22Rv1 (cell line): ENCODE measurements at regions not wholly inside any gene's neighbourhood (a gene's known extent, or its start where the extent isn't known, plus 50 kb on each side); places are given as distances from the start of the nearest gene placed in this dataset.

Experiments used
- CTCF ChIP-seq: fragments of 450-650 bp; IDR thresholded peaks from 2 replicates; pipeline ENCODE4 v1.5.1; 2017; ENCODE audit warnings: mild to moderate bottlenecking
- ZFX ChIP-seq: fragments of 450-650 bp; IDR thresholded peaks from 2 replicates; pipeline ENCODE4 v1.6.1; 2017; ENCODE audit warnings: antibody characterized with exemption, borderline replicate concordance

- TF ChIP-seq CTCF (no peak), ZFX (no peak)
Observed at GRCh38 chr4:138647433-138647832, 368.1 kb upstream of the NOCT start.
